Endothelial cell of umbilical vein (primary cell): ENCODE measurements at regions not wholly inside any gene's neighbourhood (a gene's known extent, or its start where the extent isn't known, plus 50 kb on each side); places are given as distances from the start of the nearest gene placed in this dataset.

Experiments
- BruUV-seq: library from RNA; stranded (reverse); fragments of 400-500 nt; replicated peaks from 2 replicates; lab custom pipeline; 2021; lab: Mats Ljungman, UMichigan
- CTCF ChIA-PET: fragments of 300-600, 350-600 bp; sonication (Branson Sonifier 250); formaldehyde crosslinking; loops from one replicate; lab custom pipeline; 2021; ENCODE audit warnings: antibody characterized with exemption, inconsistent platforms; lab: Charles Lee
- POLR2A ChIA-PET: fragments of 300-600, 350-600 bp; sonication (Branson Sonifier 250); formaldehyde crosslinking; loops from one replicate; lab custom pipeline; 2021; ENCODE audit warnings: antibody characterized with exemption, inconsistent platforms; lab: Charles Lee
- DNase-seq: peaks from one replicate; pipeline ENCODE4 v3.0.0-alpha.2; 2011; ENCODE audit warnings: low read depth, low spot score
- FAIRE-seq: peaks from 2 replicates; lab custom pipeline; 2011; peaks lifted over from hg19 to GRCh38; lab: Jason Lieb, UNC
- H2AFZ ChIP-seq: 2 replicates; pipeline ENCODE4 v1.6.0; 2012; ENCODE audit warnings: low read depth, low read length, control low read depth, inconsistent platforms
- H3K27ac ChIP-seq: 2 replicates; pipeline ENCODE4 v1.5.1; 2011; ENCODE audit warnings: low read depth, mild to moderate bottlenecking, control low read depth, low read length, moderate library complexity; ENCODE audit not compliant: insufficient read depth
- H3K27me3 ChIP-seq, 2 experiments: 2 replicates each; pipeline versions ENCODE4 v1.6.0 to v1.6.1; 2011; ENCODE audit warnings: low read length in 2 of 2, mixed read lengths in 1 of 2; ENCODE audit not compliant: control insufficient read depth in 2 of 2, insufficient read depth in 2 of 2
- H3K36me3 ChIP-seq, 2 experiments: 2 replicates in 1 of 2; 3 replicates in 1 of 2; pipeline ENCODE4 v1.5.1; 2011; ENCODE audit warnings: low read length in 2 of 2, mild to moderate bottlenecking in 1 of 2, moderate library complexity in 1 of 2; ENCODE audit not compliant: control insufficient read depth in 2 of 2, insufficient read depth in 2 of 2; ENCODE audit errors: extremely low read depth in 1 of 2
- H3K4me1 ChIP-seq: 3 replicates; pipeline ENCODE4 v1.5.1; 2011; ENCODE audit warnings: mild to moderate bottlenecking, low read length; ENCODE audit not compliant: control insufficient read depth, insufficient read depth; ENCODE audit errors: extremely low read depth
- H3K4me2 ChIP-seq: 2 replicates; pipeline ENCODE4 v1.6.1; 2011; ENCODE audit warnings: low read length, control low read depth, mixed read lengths; ENCODE audit not compliant: insufficient read depth
- H3K4me3 ChIP-seq, 3 experiments: fragments of 200-600 bp in 1 of 3; sonication (generic), shearing (Covaris generic) in 1 of 3; replicated peaks in 1 of 3; 2 replicates each; pipeline ENCODE4 v1.5.1; 2011 to 2016; ENCODE audit warnings: control low read depth in 3 of 3, low read length in 3 of 3, mild to moderate bottlenecking in 2 of 3, inconsistent platforms in 1 of 3, low read depth in 1 of 3, moderate library complexity in 1 of 3; ENCODE audit not compliant: insufficient read depth in 1 of 3
- H3K79me2 ChIP-seq: 2 replicates; pipeline ENCODE4 v1.6.0; 2012; ENCODE audit warnings: low read length, inconsistent platforms; ENCODE audit not compliant: control insufficient read depth, insufficient read depth
- H3K9ac ChIP-seq: replicated peaks from 2 replicates; pipeline ENCODE3; 2011; ENCODE audit warnings: low read length, control low read depth; ENCODE audit not compliant: insufficient read depth; ENCODE audit errors: extremely low read depth
- H3K9me1 ChIP-seq: replicated peaks from 3 replicates; pipeline ENCODE4 v1.6.0; 2011; ENCODE audit warnings: mild to moderate bottlenecking, low read length; ENCODE audit not compliant: control insufficient read depth, insufficient read depth; ENCODE audit errors: extremely low read depth
- H3K9me3 ChIP-seq: replicated peaks from 2 replicates; pipeline ENCODE4 v1.5.1; 2012; ENCODE audit warnings: low read length, inconsistent platforms; ENCODE audit not compliant: control insufficient read depth, insufficient read depth
- H4K20me1 ChIP-seq: replicated peaks from 2 replicates; pipeline ENCODE3; 2011; ENCODE audit warnings: mild to moderate bottlenecking, low read length; ENCODE audit not compliant: control insufficient read depth, insufficient read depth; ENCODE audit errors: extremely low read depth
- EZH2 ChIP-seq: IDR thresholded peaks from 2 replicates; pipeline ENCODE4 v1.6.1; 2012; ENCODE audit warnings: borderline replicate concordance, low read depth, mild to moderate bottlenecking, moderate library complexity, low read length, inconsistent platforms; ENCODE audit not compliant: severe bottlenecking
- FOS ChIP-seq: IDR thresholded peaks from 2 replicates; pipeline ENCODE4 v1.6.1; 2011; ENCODE audit warnings: mild to moderate bottlenecking, low read length, moderate library complexity, borderline replicate concordance; ENCODE audit not compliant: insufficient read depth
- GATA2 ChIP-seq: IDR thresholded peaks from 2 replicates; pipeline ENCODE4 v1.7.0; 2011; ENCODE audit warnings: low read depth, mild to moderate bottlenecking, moderate library complexity, mixed read lengths, low read length; ENCODE audit not compliant: insufficient read length, insufficient read depth
- JUN ChIP-seq: IDR thresholded peaks from 2 replicates; pipeline ENCODE4 v1.6.1; 2011; ENCODE audit warnings: borderline replicate concordance, low read depth; ENCODE audit not compliant: insufficient read length, insufficient read depth
- MYC ChIP-seq: IDR thresholded peaks from one replicate; pipeline ENCODE4 v1.6.1; 2011; ENCODE audit warnings: mild to moderate bottlenecking, low read depth, low read length
- POLR2A ChIP-seq: IDR thresholded peaks from 2 replicates; pipeline ENCODE4 v1.6.1; 2012; ENCODE audit warnings: low read depth, mild to moderate bottlenecking, control low read depth, low read length
- POLR2AphosphoS5 ChIP-seq: IDR thresholded peaks from 2 replicates; pipeline ENCODE4 v1.6.1; 2012; ENCODE audit warnings: low read depth, mild to moderate bottlenecking, control low read depth, low read length, moderate library complexity; ENCODE audit not compliant: insufficient read depth
- dilution Hi-C: fragments of 300-500 bp; cut with MboI; formaldehyde crosslinking; loops from one replicate; pipeline ENCODE4 v1.15.0; 2019; ENCODE audit warnings: low sequenced_read_pairs; ENCODE audit not compliant: extremely low pct_ligation_motif_present
- intact Hi-C: fragments of 100-400 bp; cut with micrococcal nuclease; formaldehyde crosslinking; loops from one replicate; pipeline ENCODE4 v1.10.0; 2022
- TF ChIP-seq, protein P1 (sequence below): IDR thresholded peaks from 2 replicates; pipeline ENCODE4 v1.6.1; 2011; ENCODE audit not compliant: insufficient read depth, insufficient read length
- TF ChIP-seq, protein P2 (sequence below), 2 donors: IDR thresholded peaks; 1 replicate in 1 of 2; 2 replicates in 1 of 2; pipeline ENCODE4 v1.5.1; 2011; ENCODE audit warnings: low read length in 2 of 2, mild to moderate bottlenecking in 2 of 2, moderate library complexity in 2 of 2, control low read depth in 1 of 2, inconsistent platforms in 1 of 2, low read depth in 1 of 2; ENCODE audit not compliant: insufficient read depth in 1 of 2; ENCODE audit errors: extremely low read depth in 1 of 2

GRCh38 chr9:24351258-24351657, 194.4 kb downstream of the IZUMO3 start:
- no peaks in the 10 kb centered on the region for H3K9me1 ChIP-seq
- H3K9ac ChIP-seq, result no peak overlapping the region
- no peak overlapping the region for H3K27ac ChIP-seq

More at GRCh38 chr9:24351258-24351657, 194.4 kb downstream of the IZUMO3 start:
- Histone ChIP-seq H3K4me3 (no peak overlapping the region), H3K27me3 (no peaks in the 10 kb centered on the region), H4K20me1 (no peaks in the 10 kb centered on the region), H2AFZ (no peak overlapping the region), H3K4me1 (no peaks in the 10 kb centered on the region), H3K79me2 (no peaks in the 10 kb centered on the region), H3K9me3 (no peaks in the 10 kb centered on the region), H3K4me2 (no peak overlapping the region), H3K36me3 (no peaks in the 10 kb centered on the region)
- dilution Hi-C loops (no loop called here), intact Hi-C loops (no loop called here)
- no peak for DNase-seq
- no peak for FAIRE-seq
- POLR2A ChIA-PET, result no interaction called here
- TF ChIP-seq MYC (no peak), JUN (no peak), EZH2 (no peak), POLR2AphosphoS5 (no peak), FOS (no peak), POLR2A (no peak), GATA2 (no peak)
- TF ChIP-seq, protein P1, sequence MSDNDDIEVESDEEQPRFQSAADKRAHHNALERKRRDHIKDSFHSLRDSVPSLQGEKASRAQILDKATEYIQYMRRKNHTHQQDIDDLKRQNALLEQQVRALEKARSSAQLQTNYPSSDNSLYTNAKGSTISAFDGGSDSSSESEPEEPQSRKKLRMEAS, result no peak
- TF ChIP-seq, protein P2, sequence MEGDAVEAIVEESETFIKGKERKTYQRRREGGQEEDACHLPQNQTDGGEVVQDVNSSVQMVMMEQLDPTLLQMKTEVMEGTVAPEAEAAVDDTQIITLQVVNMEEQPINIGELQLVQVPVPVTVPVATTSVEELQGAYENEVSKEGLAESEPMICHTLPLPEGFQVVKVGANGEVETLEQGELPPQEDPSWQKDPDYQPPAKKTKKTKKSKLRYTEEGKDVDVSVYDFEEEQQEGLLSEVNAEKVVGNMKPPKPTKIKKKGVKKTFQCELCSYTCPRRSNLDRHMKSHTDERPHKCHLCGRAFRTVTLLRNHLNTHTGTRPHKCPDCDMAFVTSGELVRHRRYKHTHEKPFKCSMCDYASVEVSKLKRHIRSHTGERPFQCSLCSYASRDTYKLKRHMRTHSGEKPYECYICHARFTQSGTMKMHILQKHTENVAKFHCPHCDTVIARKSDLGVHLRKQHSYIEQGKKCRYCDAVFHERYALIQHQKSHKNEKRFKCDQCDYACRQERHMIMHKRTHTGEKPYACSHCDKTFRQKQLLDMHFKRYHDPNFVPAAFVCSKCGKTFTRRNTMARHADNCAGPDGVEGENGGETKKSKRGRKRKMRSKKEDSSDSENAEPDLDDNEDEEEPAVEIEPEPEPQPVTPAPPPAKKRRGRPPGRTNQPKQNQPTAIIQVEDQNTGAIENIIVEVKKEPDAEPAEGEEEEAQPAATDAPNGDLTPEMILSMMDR (IDR thresholded peaks at IDR 0.05; ENCODE audit: extremely low read depth in 1 of 2, insufficient read depth in 1 of 2, low read depth in 1 of 2, low read length in 2 of 2), result no peak
- BruUV-seq, result no TSS peak
- CTCF ChIA-PET, result no interaction called here
